ENCODE measurements at regions not wholly inside any gene's neighbourhood (a gene's known extent, or its start where the extent isn't known, plus 50 kb on each side); places are given as distances from the start of the nearest gene placed in this dataset.

DNA sequence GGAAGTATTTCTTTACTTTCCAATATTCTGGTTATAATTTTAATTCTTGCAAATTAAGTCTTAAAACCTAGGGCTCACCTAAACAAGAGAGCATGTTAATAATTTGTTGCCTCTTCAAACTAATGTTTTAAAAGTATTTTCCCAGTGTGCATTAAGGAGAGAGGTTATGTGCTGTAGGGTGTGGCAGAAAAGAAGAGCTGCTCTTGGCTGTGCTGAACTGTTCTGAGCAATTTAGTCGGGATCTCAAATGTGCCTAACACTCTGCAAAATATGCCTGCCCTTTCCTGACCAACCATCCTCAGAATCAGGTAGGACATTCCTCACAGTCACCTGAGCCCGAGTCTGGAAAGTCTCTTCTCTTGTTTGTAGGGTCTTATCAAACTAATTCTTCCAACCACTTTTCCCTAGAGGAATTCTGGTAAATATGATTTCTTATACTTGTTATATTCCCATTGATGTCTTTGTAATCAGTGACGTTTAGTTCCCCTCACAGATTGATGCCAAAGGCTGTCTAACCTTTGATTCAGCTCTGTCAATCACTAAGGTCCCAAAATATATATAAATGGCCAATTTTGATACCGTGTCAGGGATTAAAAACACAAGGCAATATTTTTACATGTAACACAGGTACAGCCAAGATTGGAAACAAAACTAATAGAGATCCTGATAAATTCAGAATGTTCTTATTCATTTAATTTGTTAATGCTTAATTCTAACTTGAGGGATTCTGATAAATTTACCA lies 298.4 kb downstream of the ADGB start:
- Histone ChIP-seq H3K9me3 (ENCODE audit: control insufficient read depth, insufficient read depth, low read depth, low read length) (no peaks in the 10 kb centered on the region), H3K36me3 (ENCODE audit: control insufficient read depth, insufficient read depth, low read length) (no peaks in the 10 kb centered on the region), H3K4me3 (ENCODE audit: low read depth in 2 of 2, low read length in 2 of 2) (no peak overlapping the region), H3K27me3 (ENCODE audit: control insufficient read depth, insufficient read depth, low read length) (no peaks in the 10 kb centered on the region), H3K4me1 (ENCODE audit: control insufficient read depth, insufficient read depth, low read length) (peaks cover 2% of the 10 kb centered on the region), H3K27ac (ENCODE audit: low read length) (peak overlapping the region; percentile 50; the same call in 1 of the 2 replicates)
- POLR2A ChIA-PET: interaction anchor here (0.6 kb wide), 1 partner anchor 9 kb away, joined by 3 read pairs; no protein-coding TSS in a partner anchor
- no TSS peak for BruUV-seq (replicated peaks)
- in situ Hi-C loops (cut with HindIII; ENCODE audit: low pct_unique_long_range_greater_than_20kb, low sequenced_read_pairs): no loop called here
- CTCF ChIA-PET: no interaction called here
- intact Hi-C loops (cut with micrococcal nuclease; ENCODE audit: unreplicated experiment): no loop called here
- no peak for ATAC-seq
- TF ChIP-seq TCF7L2 (IDR thresholded peaks at IDR 0.05; ENCODE audit: low read depth, low read length) (no peak), POLR2AphosphoS5 (IDR thresholded peaks at IDR 0.05; ENCODE audit: low read depth, low read length) (no peak), SIN3A (IDR thresholded peaks at IDR 0.05; ENCODE audit: borderline replicate concordance, insufficient read depth, low read depth, low read length) (no peak)
- TF ChIP-seq, protein P1, sequence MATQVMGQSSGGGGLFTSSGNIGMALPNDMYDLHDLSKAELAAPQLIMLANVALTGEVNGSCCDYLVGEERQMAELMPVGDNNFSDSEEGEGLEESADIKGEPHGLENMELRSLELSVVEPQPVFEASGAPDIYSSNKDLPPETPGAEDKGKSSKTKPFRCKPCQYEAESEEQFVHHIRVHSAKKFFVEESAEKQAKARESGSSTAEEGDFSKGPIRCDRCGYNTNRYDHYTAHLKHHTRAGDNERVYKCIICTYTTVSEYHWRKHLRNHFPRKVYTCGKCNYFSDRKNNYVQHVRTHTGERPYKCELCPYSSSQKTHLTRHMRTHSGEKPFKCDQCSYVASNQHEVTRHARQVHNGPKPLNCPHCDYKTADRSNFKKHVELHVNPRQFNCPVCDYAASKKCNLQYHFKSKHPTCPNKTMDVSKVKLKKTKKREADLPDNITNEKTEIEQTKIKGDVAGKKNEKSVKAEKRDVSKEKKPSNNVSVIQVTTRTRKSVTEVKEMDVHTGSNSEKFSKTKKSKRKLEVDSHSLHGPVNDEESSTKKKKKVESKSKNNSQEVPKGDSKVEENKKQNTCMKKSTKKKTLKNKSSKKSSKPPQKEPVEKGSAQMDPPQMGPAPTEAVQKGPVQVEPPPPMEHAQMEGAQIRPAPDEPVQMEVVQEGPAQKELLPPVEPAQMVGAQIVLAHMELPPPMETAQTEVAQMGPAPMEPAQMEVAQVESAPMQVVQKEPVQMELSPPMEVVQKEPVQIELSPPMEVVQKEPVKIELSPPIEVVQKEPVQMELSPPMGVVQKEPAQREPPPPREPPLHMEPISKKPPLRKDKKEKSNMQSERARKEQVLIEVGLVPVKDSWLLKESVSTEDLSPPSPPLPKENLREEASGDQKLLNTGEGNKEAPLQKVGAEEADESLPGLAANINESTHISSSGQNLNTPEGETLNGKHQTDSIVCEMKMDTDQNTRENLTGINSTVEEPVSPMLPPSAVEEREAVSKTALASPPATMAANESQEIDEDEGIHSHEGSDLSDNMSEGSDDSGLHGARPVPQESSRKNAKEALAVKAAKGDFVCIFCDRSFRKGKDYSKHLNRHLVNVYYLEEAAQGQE (IDR thresholded peaks at IDR 0.05; ENCODE audit: insufficient read depth in 1 of 2, low read depth in 2 of 2, low read length in 1 of 2): no peak
- TF ChIP-seq, protein P2, sequence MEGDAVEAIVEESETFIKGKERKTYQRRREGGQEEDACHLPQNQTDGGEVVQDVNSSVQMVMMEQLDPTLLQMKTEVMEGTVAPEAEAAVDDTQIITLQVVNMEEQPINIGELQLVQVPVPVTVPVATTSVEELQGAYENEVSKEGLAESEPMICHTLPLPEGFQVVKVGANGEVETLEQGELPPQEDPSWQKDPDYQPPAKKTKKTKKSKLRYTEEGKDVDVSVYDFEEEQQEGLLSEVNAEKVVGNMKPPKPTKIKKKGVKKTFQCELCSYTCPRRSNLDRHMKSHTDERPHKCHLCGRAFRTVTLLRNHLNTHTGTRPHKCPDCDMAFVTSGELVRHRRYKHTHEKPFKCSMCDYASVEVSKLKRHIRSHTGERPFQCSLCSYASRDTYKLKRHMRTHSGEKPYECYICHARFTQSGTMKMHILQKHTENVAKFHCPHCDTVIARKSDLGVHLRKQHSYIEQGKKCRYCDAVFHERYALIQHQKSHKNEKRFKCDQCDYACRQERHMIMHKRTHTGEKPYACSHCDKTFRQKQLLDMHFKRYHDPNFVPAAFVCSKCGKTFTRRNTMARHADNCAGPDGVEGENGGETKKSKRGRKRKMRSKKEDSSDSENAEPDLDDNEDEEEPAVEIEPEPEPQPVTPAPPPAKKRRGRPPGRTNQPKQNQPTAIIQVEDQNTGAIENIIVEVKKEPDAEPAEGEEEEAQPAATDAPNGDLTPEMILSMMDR (IDR thresholded peaks at IDR 0.05): no peak
- no peak for DNase-seq (ENCODE audit: low read depth, low spot score)

DNA sequence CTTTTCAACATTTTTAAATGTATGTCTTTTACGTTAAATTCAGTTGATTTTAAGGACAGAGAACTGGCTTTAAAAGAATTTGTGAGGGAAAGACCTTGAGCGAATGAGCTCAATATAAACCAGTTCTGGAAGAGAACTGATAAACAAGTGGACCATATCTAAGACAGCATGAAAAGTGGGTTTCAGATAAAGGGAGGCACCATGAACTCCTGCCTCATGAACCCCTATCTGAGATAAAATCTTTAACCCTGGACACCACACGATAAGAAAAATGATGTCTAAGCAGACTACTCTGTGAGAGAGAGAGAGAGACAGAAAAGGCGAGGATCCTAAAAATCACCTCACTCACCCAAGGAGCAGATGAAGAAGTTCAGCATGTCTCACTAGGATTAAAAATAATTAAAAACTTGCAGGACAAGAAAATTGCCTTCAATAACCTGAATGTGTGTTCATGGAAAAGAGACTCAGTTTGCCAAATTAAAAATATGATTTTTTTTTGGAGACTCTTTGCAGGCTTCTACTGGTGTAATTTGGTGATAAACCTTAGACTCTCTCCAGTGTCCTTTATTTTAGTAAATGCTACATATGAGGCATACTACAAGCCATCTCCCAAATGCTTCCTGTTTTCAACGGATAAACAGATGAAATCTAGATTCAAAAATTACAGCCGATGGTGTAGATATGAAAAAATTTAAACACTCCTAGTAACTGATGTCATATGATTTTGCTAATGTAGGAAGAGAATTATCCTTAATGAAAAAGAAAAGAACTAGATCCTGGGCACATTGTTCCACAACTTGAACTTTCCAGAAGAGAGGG lies 299.5 kb downstream of the ADGB start:
- no peak for ATAC-seq
- in situ Hi-C loops (cut with HindIII; ENCODE audit: low pct_unique_long_range_greater_than_20kb, low sequenced_read_pairs) (no loop called here), intact Hi-C loops (cut with micrococcal nuclease; ENCODE audit: unreplicated experiment) (no loop called here)
- H3K36me3 ChIP-seq (ENCODE audit: control insufficient read depth, insufficient read depth, low read length): no peaks in the 10 kb centered on the region
- H3K27me3 ChIP-seq (ENCODE audit: control insufficient read depth, insufficient read depth, low read length): no peaks in the 10 kb centered on the region
- peaks cover 10% of the 10 kb centered on the region for H3K4me1 ChIP-seq (ENCODE audit: control insufficient read depth, insufficient read depth, low read length)
- POLR2A ChIA-PET: interaction anchor here (0.6 kb wide), 1 partner anchor 167 kb away, joined by 6 read pairs; no protein-coding TSS in a partner anchor
- TF ChIP-seq, protein P1 (IDR thresholded peaks at IDR 0.05; ENCODE audit: insufficient read depth in 1 of 2, low read depth in 2 of 2, low read length in 1 of 2): no peak
- no peak for DNase-seq (ENCODE audit: low read depth, low spot score)
- CTCF ChIA-PET: no interaction called here
- peak overlapping the region; percentile 68; the same call in 1 of the 2 replicates for H3K27ac ChIP-seq (ENCODE audit: low read length)
- H3K9me3 ChIP-seq (ENCODE audit: control insufficient read depth, insufficient read depth, low read depth, low read length): no peaks in the 10 kb centered on the region
- no peak overlapping the region for H3K4me3 ChIP-seq (ENCODE audit: low read depth in 2 of 2, low read length in 2 of 2)
- no TSS peak for BruUV-seq (replicated peaks)
